ENCODE measurements at regions not wholly inside any gene's neighbourhood (a gene's known extent, or its start where the extent isn't known, plus 50 kb on each side); places are given as distances from the start of the nearest gene placed in this dataset.
"Not testable (repeated sequence)": the region's sequence is repeated elsewhere in the genome, so short reads cannot be mapped to it uniquely, and the experiment has no call there.

DNA sequence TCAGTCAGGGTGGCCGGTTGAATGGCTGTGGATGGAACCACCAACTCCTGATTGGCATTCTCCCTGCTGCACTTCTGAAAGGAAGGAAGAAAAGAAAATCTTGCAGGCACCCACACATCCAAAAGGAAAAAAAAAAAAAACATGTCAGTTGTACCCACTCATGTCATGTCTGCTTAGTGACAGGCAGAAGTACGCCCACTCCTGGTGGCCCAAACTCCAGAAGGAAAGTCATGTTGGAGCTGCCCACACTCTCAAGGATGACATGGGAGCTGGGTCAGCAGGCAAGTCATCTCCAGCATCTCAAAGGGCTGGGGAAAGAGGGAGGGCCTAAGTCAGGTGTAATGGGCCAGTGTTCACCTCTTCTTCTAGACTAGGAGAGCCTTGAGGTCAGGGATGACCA is 1079.1 kb downstream of the BCL11B start:
- no peak for DNase-seq (ENCODE audit: low read depth)

- no peak for DNase-seq (ENCODE audit: low read depth)
Measured at GRCh38 chr14:98194821-98195220, 1077.2 kb downstream of the BCL11B start.

DNA sequence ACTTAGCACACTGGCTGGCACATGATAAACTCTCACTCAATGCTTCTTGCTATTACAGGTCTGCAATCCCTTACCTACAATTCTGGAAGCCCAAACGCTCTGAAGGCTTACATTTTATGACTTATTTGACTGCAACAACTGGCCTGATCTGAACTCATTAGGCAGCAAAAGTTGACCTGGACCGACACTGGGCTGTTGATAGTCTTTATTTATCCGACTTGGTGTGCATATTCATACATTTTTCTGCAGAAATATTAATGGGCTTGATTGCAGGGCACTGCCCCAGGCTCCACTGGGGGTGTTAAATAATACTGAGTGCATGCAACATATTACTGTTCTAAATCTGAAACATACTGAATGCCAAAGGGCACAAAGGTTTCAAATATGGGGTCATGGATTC is 1076.7 kb downstream of the BCL11B start:
- DNase-seq (ENCODE audit: low read depth), result no peak

DNA sequence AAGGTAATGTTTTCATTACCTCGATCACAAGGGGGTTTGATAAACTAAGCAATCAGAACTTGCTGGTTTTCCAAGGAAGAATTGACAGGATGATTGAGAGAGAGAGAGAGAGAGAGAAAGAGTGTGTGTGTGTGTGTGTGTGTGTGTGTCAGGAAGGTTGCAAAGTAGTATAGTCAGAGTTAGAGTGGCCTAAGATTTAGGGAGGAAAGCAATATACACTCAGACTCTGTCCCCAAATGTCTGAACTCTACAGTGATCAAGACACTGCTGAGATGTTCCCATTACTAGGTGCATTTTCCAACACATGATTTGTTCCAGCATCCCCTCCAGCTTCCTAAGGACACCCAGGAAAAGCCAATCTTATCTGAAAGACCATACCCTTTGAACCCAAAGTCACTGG is 1074.1 kb downstream of the BCL11B start:
- DNase-seq (ENCODE audit: low read depth), result no peak

DNA sequence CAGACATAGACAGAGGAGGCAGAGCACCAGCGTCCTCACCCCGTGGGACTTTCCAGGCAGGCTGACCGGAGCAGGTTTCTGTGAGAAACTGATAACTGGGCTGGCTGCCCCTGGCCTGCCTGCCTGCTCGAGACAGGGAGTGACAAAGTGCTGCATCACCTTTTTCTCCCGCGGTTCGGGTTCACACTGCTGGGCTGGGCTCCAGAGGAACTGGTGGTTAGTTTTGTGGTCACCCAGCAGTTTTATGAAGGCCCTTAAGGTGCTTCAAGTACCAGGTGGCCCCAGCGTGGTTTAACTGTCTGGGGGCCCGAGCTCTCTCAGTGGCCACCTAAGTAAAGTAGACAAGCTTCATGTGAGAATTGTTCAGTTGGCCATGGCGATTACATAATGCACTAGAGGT is 1073.6 kb downstream of the BCL11B start:
- DNase-seq (ENCODE audit: low read depth), result no peak

DNA sequence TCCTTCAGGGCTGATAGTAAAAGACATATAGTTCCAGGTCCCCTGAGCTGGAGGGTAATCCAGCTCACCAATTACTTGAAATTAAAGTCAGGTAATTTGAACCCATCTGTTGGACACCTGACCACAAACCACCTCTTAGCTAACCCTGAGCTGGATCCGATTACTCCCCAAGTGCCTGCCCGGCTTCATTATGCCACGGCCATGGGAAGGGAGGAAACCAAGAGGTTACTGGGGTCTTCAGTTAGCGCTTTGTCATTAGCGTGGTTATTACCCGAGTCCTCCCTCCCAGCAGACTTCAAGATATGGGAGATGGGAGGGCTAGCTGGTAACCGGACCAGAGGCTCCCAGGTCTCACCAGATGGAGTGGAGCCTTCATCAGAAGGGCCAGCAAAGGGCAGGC is 1071.4 kb downstream of the BCL11B start:
- DNase-seq (ENCODE audit: low read depth), result no peak

GRCh38 chr14:98203421-98203820 is 1068.6 kb downstream of the BCL11B start:
- DNase-seq (ENCODE audit: low read depth), result no peak

DNA sequence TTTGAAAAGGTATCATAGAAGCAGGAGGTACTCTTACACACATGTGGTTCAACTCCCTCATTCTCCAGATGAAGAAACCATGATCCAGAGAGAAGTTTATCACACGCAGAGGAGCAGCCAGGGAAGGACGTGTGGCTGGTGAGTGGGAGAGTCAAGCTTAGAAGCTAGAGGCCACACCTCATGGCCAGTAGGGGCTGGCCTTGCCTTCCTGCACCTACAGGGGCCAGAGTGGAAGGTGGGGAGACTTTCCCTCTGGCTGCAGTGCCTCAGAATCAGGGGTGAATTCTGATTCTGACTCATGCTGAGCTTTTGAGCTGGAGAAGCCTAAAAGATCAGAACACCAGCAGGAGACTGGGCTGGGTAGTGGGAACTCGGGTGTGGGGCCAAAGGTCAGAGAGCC is 1067.9 kb downstream of the BCL11B start:
- DNase-seq (ENCODE audit: low read depth), result no peak

- DNase-seq (ENCODE audit: low read depth), result no peak
Measured at GRCh38 chr14:98207415-98207814, 1064.6 kb downstream of the BCL11B start.

DNA sequence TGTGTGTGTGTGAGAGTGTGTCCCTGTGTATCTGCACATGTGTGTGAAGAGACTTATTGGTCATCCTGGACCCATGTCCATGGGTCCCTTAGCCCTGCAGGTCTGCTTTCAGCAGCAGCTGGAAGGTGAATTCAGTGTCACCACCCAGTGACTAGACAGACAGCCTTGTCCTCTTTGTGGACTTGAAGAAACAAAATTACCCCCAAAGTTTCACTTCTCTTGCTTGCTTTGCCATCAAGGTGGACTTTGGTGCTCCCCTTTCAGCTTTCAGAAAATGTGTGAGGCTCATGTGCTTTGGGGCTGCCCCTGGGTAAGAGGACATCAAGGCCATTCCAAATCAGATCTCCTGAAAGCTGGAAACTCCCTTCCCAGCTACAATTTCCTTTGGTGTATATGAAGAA is 1063.8 kb downstream of the BCL11B start:
- no peak for DNase-seq (ENCODE audit: low read depth)

- DNase-seq (ENCODE audit: low read depth), result no peak
Measured at GRCh38 chr14:98208943-98209342, 1063.1 kb downstream of the BCL11B start.

- no peak for DNase-seq (ENCODE audit: low read depth)
Measured at GRCh38 chr14:98210045-98210672, 1061.8 kb downstream of the BCL11B start.

DNA sequence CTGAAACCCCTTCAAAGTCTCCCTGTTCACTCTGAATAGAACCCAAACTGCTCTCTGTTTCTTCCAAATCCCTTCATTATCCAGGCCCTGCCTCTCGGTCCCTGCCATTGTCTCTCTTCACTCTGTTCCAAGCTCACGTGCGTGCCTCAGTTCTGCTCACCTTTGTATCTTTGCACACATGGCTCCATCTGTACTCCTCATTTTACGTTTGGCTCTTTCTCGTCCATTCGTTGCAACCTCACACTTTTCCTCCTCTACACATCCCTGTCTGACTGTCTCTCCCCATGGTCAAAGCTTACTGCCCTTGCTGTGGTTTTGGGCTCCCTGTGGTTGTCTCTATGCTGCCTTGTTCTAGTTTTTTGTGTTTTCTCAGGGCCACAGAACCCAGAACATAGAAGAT is 1054.5 kb downstream of the BCL11B start:
- DNase-seq (ENCODE audit: low read depth), result no peak

GRCh38 chr14:98218218-98218617 is 1053.8 kb downstream of the BCL11B start:
- no peak for DNase-seq (ENCODE audit: low read depth)

GRCh38 chr14:98219638-98220037 is 1052.4 kb downstream of the BCL11B start:
- no peak for DNase-seq (ENCODE audit: low read depth)

- DNase-seq (ENCODE audit: low read depth), result no peak
Measured at GRCh38 chr14:98223106-98223505, 1048.9 kb downstream of the BCL11B start.

- not testable (repeated sequence) for DNase-seq (ENCODE audit: low read depth)
Measured at GRCh38 chr14:98223710-98224109, 1048.3 kb downstream of the BCL11B start.

DNA sequence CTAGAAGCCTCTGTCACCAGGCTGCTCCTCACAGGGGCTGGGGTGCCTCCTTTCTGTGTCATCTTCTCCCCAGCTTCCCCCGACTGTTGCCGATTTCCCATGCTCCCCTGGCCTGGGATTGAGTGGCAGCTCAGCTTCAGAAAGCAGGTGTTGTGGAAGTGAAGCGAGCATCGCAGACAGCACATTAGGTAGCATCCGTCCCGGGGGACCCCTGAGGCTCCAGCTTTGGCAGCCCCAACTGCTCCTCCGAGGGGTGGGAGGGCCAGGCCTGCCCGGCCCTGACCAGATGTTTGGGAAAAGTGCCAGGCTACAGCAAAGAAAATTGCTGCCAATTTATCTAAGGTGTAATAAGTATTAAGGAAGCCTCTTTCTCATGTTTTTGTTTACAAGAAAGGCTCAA is 1045.6 kb downstream of the BCL11B start:
- DNase-seq (ENCODE audit: low read depth), result no peak

GRCh38 chr14:98227000-98227726 is 1044.8 kb downstream of the BCL11B start:
- no peak for DNase-seq (ENCODE audit: low read depth)

GRCh38 chr14:98227727-98228111 is 1044.3 kb downstream of the BCL11B start:
- DNase-seq (ENCODE audit: low read depth), result no peak

DNA sequence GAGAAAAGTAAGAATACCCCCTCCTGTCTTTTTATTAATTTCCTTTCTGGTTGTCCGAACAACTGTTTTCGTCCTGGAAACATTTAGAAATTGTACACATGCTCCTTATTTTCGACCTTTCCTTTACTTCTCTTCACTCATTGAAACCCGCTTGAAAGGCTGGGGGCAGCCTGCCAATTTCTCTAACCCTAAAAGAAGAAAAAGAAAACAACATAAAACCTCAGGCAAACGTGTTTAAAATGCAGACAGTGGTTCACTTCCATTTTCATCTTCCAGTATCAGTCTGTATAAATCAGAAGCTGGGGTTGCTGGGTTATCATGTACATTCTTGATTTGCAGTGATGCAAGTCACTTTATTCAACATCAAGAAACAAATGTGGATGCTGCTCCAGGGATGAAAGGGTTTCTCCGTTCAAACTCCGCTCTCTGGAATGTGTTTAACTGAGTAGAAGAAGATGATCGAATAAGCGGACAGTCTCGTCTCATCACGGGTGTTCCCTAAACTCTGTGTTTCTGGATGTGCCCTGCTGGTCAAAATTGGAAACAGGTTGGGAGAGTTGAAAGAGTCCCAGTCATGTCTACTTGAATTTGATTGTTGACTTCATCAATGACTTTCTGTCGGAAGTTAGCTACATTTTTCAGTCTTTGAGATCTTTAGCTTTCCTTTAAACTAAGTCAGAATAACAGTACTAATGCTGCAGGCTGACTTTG is 1042.2 kb downstream of the BCL11B start:
- DNase-seq (ENCODE audit: low read depth), result no peak

- DNase-seq (ENCODE audit: low read depth), result no peak
Measured at GRCh38 chr14:98230411-98230810, 1041.6 kb downstream of the BCL11B start.

DNA sequence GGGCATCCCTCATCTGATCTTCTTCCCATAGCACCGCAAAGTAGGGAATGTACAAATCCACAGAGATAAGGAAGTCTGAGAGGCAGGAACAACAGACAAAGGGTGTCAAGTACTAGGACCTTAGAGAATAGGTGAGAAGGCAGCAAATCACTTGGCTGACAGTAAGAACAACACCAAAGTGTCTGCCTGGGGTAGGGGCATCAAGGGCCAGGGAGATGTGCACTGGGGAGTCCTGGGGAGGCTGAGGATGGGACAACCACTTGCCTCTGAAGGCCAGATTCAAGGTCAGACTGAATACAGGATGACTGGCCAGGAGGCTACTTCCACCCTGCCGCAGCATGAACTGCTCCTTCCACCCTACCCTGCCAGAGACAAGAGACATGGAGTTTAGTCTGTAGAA is 1040.8 kb downstream of the BCL11B start:
- no peak for DNase-seq (ENCODE audit: low read depth)

All from fibroblast of gingiva (primary cell).